ENCODE measurements at regions not wholly inside any gene's neighbourhood (a gene's known extent, or its start where the extent isn't known, plus 50 kb on each side); places are given as distances from the start of the nearest gene placed in this dataset.

GRCh38 chr4:167456619-167457018 lies 222.3 kb upstream of the SPOCK3 start:
- no peaks in the 10 kb centered on the region for H3K9me3 ChIP-seq
- no peaks in the 10 kb centered on the region for H3K4me1 ChIP-seq
- 79 to 80% methylated on average over 9 of the region's 9 CpGs for WGBS, 2 donors
- H3K27ac ChIP-seq = no peak overlapping the region
- TF ChIP-seq POLR2A (IDR thresholded peaks at IDR 0.05) = no peak
- TF ChIP-seq CTCF (IDR thresholded peaks at IDR 0.05) = no peak
- no peak overlapping the region for H3K4me3 ChIP-seq (replicated peaks in 1 of 3)
- no peaks in the 10 kb centered on the region for H3K27me3 ChIP-seq
- DNase-seq = no peak
- intact Hi-C loops (cut with DNase I) = no loop called here
- no peaks in the 10 kb centered on the region for H3K36me3 ChIP-seq

- DNase-seq = no peak
- H3K9me3 ChIP-seq = no peaks in the 10 kb centered on the region
- TF ChIP-seq POLR2A (IDR thresholded peaks at IDR 0.05) = no peak
- no peak for TF ChIP-seq CTCF (IDR thresholded peaks at IDR 0.05)
- no peaks in the 10 kb centered on the region for H3K4me1 ChIP-seq
- H3K4me3 ChIP-seq (replicated peaks in 1 of 3) = no peak overlapping the region
- intact Hi-C loops (cut with DNase I) = no loop called here
- no peaks in the 10 kb centered on the region for H3K27me3 ChIP-seq
- no peaks in the 10 kb centered on the region for H3K36me3 ChIP-seq
- no peak overlapping the region for H3K27ac ChIP-seq
Observed at GRCh38 chr4:167469436-167469835, 235.1 kb upstream of the SPOCK3 start.

- no peak for DNase-seq
- H3K27me3 ChIP-seq = no peaks in the 10 kb centered on the region
- H3K9me3 ChIP-seq = no peaks in the 10 kb centered on the region
- H3K4me3 ChIP-seq (replicated peaks in 1 of 3) = no peak overlapping the region
- intact Hi-C loops (cut with DNase I) = no loop called here
- no peaks in the 10 kb centered on the region for H3K4me1 ChIP-seq
- no peaks in the 10 kb centered on the region for H3K36me3 ChIP-seq
- H3K27ac ChIP-seq = no peak overlapping the region
- 48 to 62% methylated on average over 1 of the region's 1 CpG for WGBS, 2 donors
- TF ChIP-seq CTCF (IDR thresholded peaks at IDR 0.05) (no peak), POLR2A (IDR thresholded peaks at IDR 0.05) (no peak)
Observed at GRCh38 chr4:167475951-167476350, 241.7 kb upstream of the SPOCK3 start.

GRCh38 chr4:167492007-167492406 lies 257.7 kb upstream of the SPOCK3 start:
- no peaks in the 10 kb centered on the region for H3K36me3 ChIP-seq
- DNase-seq = no peak
- TF ChIP-seq POLR2A (IDR thresholded peaks at IDR 0.05) = no peak
- no peak for TF ChIP-seq CTCF (IDR thresholded peaks at IDR 0.05)
- no peak overlapping the region for H3K4me3 ChIP-seq (replicated peaks in 1 of 3)
- WGBS, 2 donors = 30 to 55% methylated on average over 1 of the region's 1 CpG
- H3K27ac ChIP-seq = no peak overlapping the region
- H3K4me1 ChIP-seq = no peaks in the 10 kb centered on the region
- no peaks in the 10 kb centered on the region for H3K9me3 ChIP-seq
- H3K27me3 ChIP-seq = no peaks in the 10 kb centered on the region
- intact Hi-C loops (cut with DNase I) = no loop called here

GRCh38 chr4:167509551-167509950 lies 275.3 kb upstream of the SPOCK3 start:
- TF ChIP-seq CTCF (IDR thresholded peaks at IDR 0.05) (no peak), POLR2A (IDR thresholded peaks at IDR 0.05) (no peak)
- H3K4me3 ChIP-seq (replicated peaks in 1 of 3) = no peak overlapping the region
- 74 to 83% methylated on average over 2 of the region's 2 CpGs for WGBS, 2 donors
- H3K9me3 ChIP-seq = no peaks in the 10 kb centered on the region
- DNase-seq = no peak
- no peaks in the 10 kb centered on the region for H3K27me3 ChIP-seq
- H3K27ac ChIP-seq = no peak overlapping the region
- intact Hi-C loops (cut with DNase I) = no loop called here
- no peaks in the 10 kb centered on the region for H3K36me3 ChIP-seq
- no peaks in the 10 kb centered on the region for H3K4me1 ChIP-seq

Data from thyroid gland (tissue), 4 donors.